HepG2 (cell line): ENCODE measurements at regions not wholly inside any gene's neighbourhood (a gene's known extent, or its start where the extent isn't known, plus 50 kb on each side); places are given as distances from the start of the nearest gene placed in this dataset.

ENCODE experiments used
- ASH2L ChIP-seq: fragments of 300-600, 200-600 bp; sonication (generic); IDR thresholded peaks from 2 replicates; pipeline ENCODE4 v1.7.0; 2017; ENCODE audit warnings: low read depth, mild to moderate bottlenecking, moderate library complexity, mixed read lengths, low read length; ENCODE audit not compliant: insufficient read length
- MTA1 ChIP-seq: sonication (generic); formaldehyde crosslinking; IDR thresholded peaks from 2 replicates; pipeline ENCODE4 v1.4.0; 2020; ENCODE audit warnings: missing genetic modification reagents, mild to moderate bottlenecking, borderline replicate concordance
- MTF1 ChIP-seq: sonication (generic); formaldehyde crosslinking; IDR thresholded peaks from 2 replicates; pipeline ENCODE4 v1.5.0; 2020; ENCODE audit warnings: missing genetic modification reagents
- PAXIP1 ChIP-seq: sonication (generic); formaldehyde crosslinking; conservative IDR thresholded peaks from 2 replicates; pipeline ENCODE4 v1.4.0; 2020; ENCODE audit warnings: mild to moderate bottlenecking, missing genetic modification reagents, moderate library complexity
- SETDB1 ChIP-seq: sonication (generic); formaldehyde crosslinking; IDR thresholded peaks from 2 replicates; pipeline ENCODE4 v1.5.1; 2020; ENCODE audit warnings: missing genetic modification reagents, mild to moderate bottlenecking, borderline replicate concordance
- ZNF275 ChIP-seq: sonication (generic); formaldehyde crosslinking; IDR thresholded peaks from 2 replicates; pipeline ENCODE4 v1.8.0; 2022; ENCODE audit warnings: missing genetic modification reagents, mild to moderate bottlenecking, inconsistent platforms, borderline replicate concordance
- ZSCAN25 ChIP-seq: sonication (generic); formaldehyde crosslinking; IDR thresholded peaks from 2 replicates; pipeline ENCODE4 v1.8.0; 2022; ENCODE audit warnings: mild to moderate bottlenecking, missing genetic modification reagents

GRCh38 chr3:150256782-150257181 is 151.3 kb upstream of the TSC22D2 start:
- no peak for TF ChIP-seq ZSCAN25
- TF ChIP-seq SETDB1 (CRISPR knock-in tag): no peak
- TF ChIP-seq MTF1: no peak
- no peak for TF ChIP-seq ZNF275 (CRISPR knock-in tag)
- TF ChIP-seq ASH2L: no peak
- no peak for TF ChIP-seq PAXIP1 (CRISPR knock-in tag)
- no peak for TF ChIP-seq MTA1
